HG02759 (cell line): ENCODE measurements at regions not wholly inside any gene's neighbourhood (a gene's known extent, or its start where the extent isn't known, plus 50 kb on each side); places are given as distances from the start of the nearest gene placed in this dataset.
"Not testable (repeated sequence)": the region's sequence is repeated elsewhere in the genome, so short reads cannot be mapped to it uniquely, and the experiment has no call there.

Experiments
- ATAC-seq: cut with Tn5 transposase; IDR thresholded peaks from one replicate; pipeline ENCODE4 v1.9.1; 2021; ENCODE audit warnings: mild to moderate bottlenecking, moderate library complexity; ENCODE audit not compliant: unreplicated experiment

GRCh38 chr2:34519659-34520058, 920.6 kb upstream of the FAM98A start:
- ATAC-seq, result no peak

- no peak for ATAC-seq
These were observed 899.5 kb upstream of the FAM98A start for GRCh38 chr2:34498561-34498960.

DNA sequence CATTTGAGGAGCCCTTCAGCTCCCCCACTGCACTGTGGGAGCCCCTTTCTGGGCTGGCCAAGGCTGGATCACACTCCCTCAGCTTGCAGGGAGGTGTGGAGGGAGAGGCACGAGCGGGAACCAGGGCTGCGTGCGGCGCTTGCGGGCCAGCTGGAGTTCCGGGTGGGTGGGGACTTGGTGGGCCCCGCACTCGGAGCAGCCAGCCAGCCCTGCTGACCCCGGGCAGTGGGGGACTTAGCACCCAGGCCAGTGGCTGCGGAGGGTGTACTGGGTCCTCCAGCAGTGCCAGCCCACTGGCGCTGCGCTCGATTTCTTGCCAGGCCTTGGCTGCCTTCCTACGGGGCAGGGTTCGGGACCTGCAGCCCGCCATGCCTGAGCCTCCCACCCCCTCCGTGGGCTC, 895.1 kb upstream of the FAM98A start:
- not testable (repeated sequence) for ATAC-seq

DNA sequence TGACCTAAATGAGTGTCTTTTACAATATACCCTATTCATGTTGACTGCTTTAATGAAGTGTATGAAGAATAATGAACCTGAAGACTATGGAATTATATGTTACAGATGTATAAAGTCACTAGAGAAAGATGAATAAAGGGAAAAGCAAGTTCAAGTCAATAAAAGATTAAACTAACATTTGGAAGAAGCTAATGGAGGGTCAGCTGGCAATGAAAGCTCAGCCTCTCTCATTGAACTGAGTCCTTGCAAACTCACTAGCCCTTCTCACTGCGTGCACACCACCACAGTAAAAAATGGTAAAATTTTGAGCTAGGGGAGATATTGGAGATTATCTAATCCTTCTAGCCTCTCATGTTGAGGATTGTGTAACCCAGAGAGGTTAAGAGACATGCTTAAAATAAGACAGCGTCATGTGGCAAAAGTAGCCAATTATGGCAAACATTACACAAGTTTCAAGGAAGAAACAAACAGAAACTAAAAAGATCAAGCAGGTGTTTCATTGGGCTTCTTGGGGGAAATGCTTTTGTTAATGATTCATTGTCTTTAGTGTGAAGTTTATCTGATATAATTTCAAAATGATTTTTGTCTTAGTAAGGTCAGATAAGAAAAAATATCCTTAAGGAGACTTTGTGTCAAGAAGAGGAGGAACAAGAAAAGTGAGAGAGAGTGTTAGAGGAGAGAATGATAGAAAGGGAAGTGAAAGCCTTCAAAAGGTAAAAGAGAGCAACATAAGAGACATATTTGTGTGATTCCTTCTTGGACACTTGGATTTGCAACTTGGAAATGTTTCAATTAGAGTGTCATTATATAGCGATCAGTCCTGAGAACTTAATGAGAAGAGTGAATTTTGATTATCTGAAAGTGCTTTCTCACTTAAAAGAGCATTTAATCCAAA, 893.7 kb upstream of the FAM98A start:
- ATAC-seq, result no peak

DNA sequence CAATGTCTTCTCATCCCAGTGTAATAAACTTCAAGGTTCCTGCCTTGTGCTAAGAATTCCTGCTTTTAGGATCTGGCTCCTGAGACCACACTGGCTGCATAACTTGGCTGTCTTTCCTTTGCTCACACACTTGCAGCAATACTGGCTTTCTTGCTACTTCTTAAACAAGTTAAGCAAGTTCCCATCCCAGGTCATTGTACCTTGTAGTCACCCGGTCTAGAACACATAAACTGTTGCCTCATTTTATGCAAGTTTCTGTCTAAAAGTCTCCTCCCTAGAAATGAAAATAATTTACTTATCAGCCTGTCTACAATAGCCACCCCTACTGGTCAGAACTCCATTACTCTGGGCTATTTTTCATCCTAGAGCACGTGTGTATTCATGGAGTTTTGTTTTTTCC, 887.9 kb upstream of the FAM98A start:
- no peak for ATAC-seq

DNA sequence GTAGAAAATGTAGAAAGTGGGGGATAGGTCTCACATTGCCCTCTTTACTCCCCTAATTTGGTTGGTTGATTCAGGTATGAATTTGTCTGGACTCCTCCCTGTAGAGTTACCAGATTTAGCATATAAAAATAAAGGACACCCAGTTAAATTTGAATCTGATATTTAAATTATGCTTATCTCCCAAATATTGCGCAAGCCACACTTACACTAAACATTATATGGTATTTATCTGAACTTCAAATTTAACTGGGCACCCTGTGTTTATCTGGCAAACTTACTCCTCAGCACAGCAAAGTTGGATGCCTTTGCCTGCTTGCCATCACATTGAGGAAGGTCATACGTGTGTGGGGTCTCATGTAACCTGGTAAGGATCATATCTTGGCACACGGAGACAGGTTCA, 882.4 kb upstream of the FAM98A start:
- no peak for ATAC-seq

DNA sequence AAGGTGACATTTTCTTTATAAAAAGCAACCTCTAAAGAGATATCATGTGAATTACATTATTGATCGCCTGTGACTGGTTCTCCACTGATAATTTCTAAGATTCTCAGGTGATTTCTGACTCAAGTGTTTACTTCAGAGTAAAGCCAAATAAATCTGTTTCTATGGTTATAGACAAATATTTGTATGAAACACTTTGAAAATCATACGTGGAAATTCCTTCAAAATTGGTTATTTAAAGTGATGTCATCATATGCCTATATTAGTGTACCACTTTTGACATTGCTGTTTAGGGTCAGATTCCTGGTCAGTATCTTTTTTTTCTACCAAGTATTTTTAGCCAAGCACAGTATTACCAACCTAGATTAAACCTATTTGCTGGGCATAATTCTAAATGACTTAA, 881.3 kb upstream of the FAM98A start:
- no peak for ATAC-seq

GRCh38 chr2:34475156-34475555, 876.1 kb upstream of the FAM98A start:
- ATAC-seq, result no peak

- no peak for ATAC-seq
These were observed 875.5 kb upstream of the FAM98A start for GRCh38 chr2:34474646-34475045.

DNA sequence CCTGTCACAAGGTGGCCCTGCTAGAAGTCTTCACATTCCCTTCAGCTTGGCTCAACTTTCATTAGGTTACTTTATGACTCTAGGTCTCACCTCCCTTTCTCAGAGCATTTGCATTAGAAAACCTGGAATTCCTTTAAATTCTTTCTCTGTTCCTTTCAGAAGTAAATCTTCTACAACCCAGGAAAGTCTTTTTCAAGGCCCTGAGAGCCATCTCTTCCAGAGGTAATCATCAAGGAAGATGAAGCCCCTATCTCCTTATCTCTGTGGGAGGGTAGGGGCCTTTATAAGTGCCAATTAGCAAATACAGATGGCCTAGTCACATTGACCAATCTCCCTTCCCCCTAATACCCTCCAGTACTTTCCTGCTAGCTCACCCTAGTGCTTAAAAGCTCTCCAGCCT, 848.0 kb upstream of the FAM98A start:
- no peak for ATAC-seq

DNA sequence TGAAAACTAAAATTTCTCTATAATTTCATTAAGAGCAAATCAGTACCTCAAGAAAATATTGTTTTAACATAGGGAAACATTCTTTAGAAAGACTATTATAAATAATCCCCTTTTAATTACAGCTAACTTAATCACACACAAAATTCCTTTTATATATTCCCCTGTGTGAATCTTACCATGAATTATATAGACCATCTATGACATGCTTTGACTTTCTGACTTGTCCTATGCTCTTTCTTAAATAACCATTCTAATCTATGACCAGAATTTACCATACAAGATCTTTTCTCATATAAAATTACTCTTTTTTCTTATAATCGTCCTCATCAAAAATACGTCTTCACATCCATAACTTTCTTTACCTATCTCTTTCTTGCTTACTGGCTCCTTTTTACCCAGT, 824.2 kb upstream of the FAM98A start:
- no peak for ATAC-seq

- ATAC-seq, result no peak
These were observed 820.8 kb upstream of the FAM98A start for GRCh38 chr2:34419856-34420255.

- ATAC-seq, result no peak
These were observed 817.8 kb upstream of the FAM98A start for GRCh38 chr2:34416856-34417255.

GRCh38 chr2:34414856-34415255, 815.8 kb upstream of the FAM98A start:
- no peak for ATAC-seq

- no peak for ATAC-seq
These were observed 809.0 kb upstream of the FAM98A start for GRCh38 chr2:34408100-34408499.

DNA sequence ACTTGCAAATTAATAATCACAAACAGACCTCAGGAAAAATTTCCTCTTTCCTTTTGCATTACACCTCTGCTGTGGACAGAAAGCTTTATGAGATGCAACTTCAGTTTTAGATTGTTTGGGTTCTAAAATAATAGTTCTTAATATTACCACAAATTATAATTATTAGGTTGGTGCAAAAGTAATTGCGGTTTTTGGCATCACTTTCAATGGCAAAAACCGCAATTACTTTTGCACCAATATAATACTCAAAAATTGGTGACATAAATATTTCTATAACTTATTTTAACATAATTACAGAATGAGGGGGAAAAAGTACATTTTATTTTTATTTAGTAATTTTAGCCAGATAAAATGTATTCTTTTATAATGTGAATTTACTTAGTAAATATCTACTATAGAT, 804.4 kb upstream of the FAM98A start:
- no peak for ATAC-seq

- no peak for ATAC-seq
These were observed 803.3 kb upstream of the FAM98A start for GRCh38 chr2:34402376-34402775.

- no peak for ATAC-seq
These were observed 802.1 kb upstream of the FAM98A start for GRCh38 chr2:34401186-34401585.

DNA sequence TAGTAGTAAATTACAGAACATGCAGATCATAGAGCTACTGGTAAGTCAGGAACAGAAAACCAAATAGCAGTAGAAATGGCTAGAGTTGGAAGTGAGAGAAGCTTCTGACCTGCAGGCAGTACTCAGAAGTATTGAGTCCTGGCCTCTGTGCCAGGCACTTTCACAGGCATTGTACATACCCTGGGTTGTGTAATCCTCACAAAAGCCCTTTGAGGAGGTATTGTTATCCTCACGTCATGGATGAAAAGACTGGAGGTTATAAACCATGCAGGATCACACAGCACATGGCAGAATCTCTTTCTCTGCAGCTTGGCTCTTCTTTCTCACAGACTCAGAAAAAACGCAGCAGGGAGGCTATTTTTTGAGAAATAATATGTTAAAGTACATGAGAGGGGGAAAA, 789.3 kb upstream of the FAM98A start:
- ATAC-seq, result no peak

DNA sequence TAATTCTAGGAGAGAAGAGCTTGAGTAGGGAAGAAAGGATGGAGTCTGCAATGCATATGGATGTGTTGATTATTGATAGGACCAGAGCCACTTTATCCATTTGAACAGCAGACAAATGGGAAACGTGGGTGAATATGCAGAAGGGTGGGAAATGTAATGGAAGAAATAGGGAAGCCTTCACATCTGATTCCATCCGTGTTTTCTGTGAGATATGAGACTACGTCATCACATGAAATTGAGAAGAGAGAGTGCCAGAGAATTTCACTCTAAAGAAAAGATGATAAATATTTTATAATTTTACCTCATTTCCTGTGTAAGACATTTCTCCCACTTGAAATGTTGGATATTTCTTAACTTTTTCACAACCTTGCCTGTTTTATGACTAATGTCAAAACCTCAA, 788.4 kb upstream of the FAM98A start:
- no peak for ATAC-seq

DNA sequence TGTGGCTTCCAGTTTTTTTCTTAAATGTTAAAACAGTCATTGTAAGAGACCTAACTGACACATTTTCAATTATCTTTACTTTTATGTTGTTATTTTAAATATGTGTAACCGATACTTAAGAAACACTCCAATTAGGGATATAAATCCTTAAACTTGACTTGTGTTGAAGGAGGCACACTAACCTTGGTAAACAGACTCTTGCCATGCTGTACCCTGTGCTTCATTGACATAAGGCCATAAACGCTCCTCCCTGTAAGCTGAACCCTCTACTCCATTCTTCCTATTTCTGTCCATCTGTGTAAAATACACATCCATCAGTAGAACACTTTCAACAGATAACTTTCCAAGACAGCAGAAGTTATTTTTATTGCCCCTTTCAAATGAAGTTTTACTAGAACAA, 780.5 kb upstream of the FAM98A start:
- no peak for ATAC-seq

DNA sequence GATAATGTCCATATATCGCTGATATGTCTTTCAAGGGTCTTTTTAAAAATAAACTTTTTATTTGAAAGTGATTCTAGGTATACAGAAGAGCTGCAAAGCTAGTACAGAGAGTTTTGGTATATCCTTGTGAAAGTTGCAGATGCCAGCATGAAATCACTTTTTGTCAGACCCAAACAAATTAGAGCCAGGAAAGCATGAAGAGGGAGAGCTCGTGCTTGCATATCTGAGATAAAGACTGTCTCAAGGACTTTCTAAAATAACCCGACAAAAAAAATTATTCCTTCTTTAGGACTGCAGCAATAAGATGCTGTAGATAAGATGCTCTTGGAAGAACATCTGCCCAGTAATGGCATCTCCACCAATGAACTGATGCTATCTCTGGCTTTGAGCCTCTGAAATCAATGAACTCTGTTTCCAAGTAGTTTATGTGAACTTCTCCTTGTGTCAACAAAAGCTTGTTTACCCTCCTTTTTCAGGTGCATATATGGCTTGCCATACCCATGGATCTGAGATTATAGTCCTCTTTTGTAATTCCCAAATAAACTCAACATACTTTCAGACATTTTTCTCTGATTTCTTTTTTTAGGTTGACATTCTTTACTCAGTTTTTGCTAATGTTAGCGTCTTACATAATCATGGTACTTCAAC, 774.6 kb upstream of the FAM98A start:
- no peak for ATAC-seq
